ENCODE measurements at regions not wholly inside any gene's neighbourhood (a gene's known extent, or its start where the extent isn't known, plus 50 kb on each side); places are given as distances from the start of the nearest gene placed in this dataset.

GRCh38 chr7:113635492-113635891, 283.3 kb downstream of the PPP1R3A start:
- no peak for TF ChIP-seq CTCF (IDR thresholded peaks at IDR 0.05)
- no peak for TF ChIP-seq POLR2A (IDR thresholded peaks at IDR 0.05)

Measured in uterus (tissue), 2 donors.